ENCODE measurements at regions not wholly inside any gene's neighbourhood (a gene's known extent, or its start where the extent isn't known, plus 50 kb on each side); places are given as distances from the start of the nearest gene placed in this dataset.

- no peak overlapping the region for H3K4me2 ChIP-seq (ENCODE audit: low read length)
- H3K27ac ChIP-seq (ENCODE audit: low read depth, low read length, poor library complexity, severe bottlenecking) = no peak overlapping the region
- no peak overlapping the region for H2AFZ ChIP-seq (ENCODE audit: low read length)
- H3K9me2 ChIP-seq (ENCODE audit: low read depth, low read length) = no peaks in the 10 kb centered on the region
- H3K36me3 ChIP-seq (ENCODE audit: insufficient read depth, low read length) = no peaks in the 10 kb centered on the region
- H3K79me2 ChIP-seq (ENCODE audit: insufficient read depth, low read length) = no peaks in the 10 kb centered on the region
- H4K20me1 ChIP-seq (ENCODE audit: insufficient read depth, low read length) = no peaks in the 10 kb centered on the region
- no peaks in the 10 kb centered on the region for H3F3A ChIP-seq (ENCODE audit: insufficient read depth, low read length)
- no peak overlapping the region for H3K9ac ChIP-seq (ENCODE audit: low read length)
- H3K27me3 ChIP-seq (ENCODE audit: insufficient read depth, low read length) = no peaks in the 10 kb centered on the region
- TF ChIP-seq EZH2 (IDR thresholded peaks at IDR 0.05; ENCODE audit: borderline replicate concordance, low read length) (no peak), CTCF (IDR thresholded peaks at IDR 0.05; ENCODE audit: low read length) (no peak)
- H3K9me3 ChIP-seq (ENCODE audit: low read length) = no peaks in the 10 kb centered on the region
- no peak overlapping the region for H3K4me3 ChIP-seq (ENCODE audit: low read depth, low read length, poor library complexity, severe bottlenecking)
- no peaks in the 10 kb centered on the region for H3K4me1 ChIP-seq (ENCODE audit: insufficient read depth, low read length, severe bottlenecking)
Observed at GRCh38 chr1:81242103-81242502, 558.6 kb upstream of the ADGRL2 start.

- H3K36me3 ChIP-seq (ENCODE audit: insufficient read depth, low read length) = no peaks in the 10 kb centered on the region
- no peak overlapping the region for H2AFZ ChIP-seq (ENCODE audit: low read length)
- H3K4me1 ChIP-seq (ENCODE audit: insufficient read depth, low read length, severe bottlenecking) = no peaks in the 10 kb centered on the region
- H3K27me3 ChIP-seq (ENCODE audit: insufficient read depth, low read length) = no peaks in the 10 kb centered on the region
- H4K20me1 ChIP-seq (ENCODE audit: insufficient read depth, low read length) = no peaks in the 10 kb centered on the region
- H3K79me2 ChIP-seq (ENCODE audit: insufficient read depth, low read length) = no peaks in the 10 kb centered on the region
- H3K27ac ChIP-seq (ENCODE audit: low read depth, low read length, poor library complexity, severe bottlenecking) = no peak overlapping the region
- no peak overlapping the region for H3K4me3 ChIP-seq (ENCODE audit: low read depth, low read length, poor library complexity, severe bottlenecking)
- H3K9me2 ChIP-seq (ENCODE audit: low read depth, low read length) = no peaks in the 10 kb centered on the region
- no peak overlapping the region for H3K9ac ChIP-seq (ENCODE audit: low read length)
- H3F3A ChIP-seq (ENCODE audit: insufficient read depth, low read length) = no peaks in the 10 kb centered on the region
- H3K4me2 ChIP-seq (ENCODE audit: low read length) = no peak overlapping the region
- TF ChIP-seq CTCF (IDR thresholded peaks at IDR 0.05; ENCODE audit: low read length) = no peak
- no peak for TF ChIP-seq EZH2 (IDR thresholded peaks at IDR 0.05; ENCODE audit: borderline replicate concordance, low read length)
- H3K9me3 ChIP-seq (ENCODE audit: low read length) = no peaks in the 10 kb centered on the region
Observed at GRCh38 chr1:81238129-81238528, 562.6 kb upstream of the ADGRL2 start.

- no peaks in the 10 kb centered on the region for H3K4me1 ChIP-seq (ENCODE audit: insufficient read depth, low read length, severe bottlenecking)
Observed at GRCh38 chr1:81237473-81238089, 563.2 kb upstream of the ADGRL2 start.

More at GRCh38 chr1:81237473-81238089, 563.2 kb upstream of the ADGRL2 start:
- TF ChIP-seq EZH2 (IDR thresholded peaks at IDR 0.05; ENCODE audit: borderline replicate concordance, low read length) (no peak), CTCF (IDR thresholded peaks at IDR 0.05; ENCODE audit: low read length) (no peak)
- no peak overlapping the region for H2AFZ ChIP-seq (ENCODE audit: low read length)
- no peak overlapping the region for H3K4me3 ChIP-seq (ENCODE audit: low read depth, low read length, poor library complexity, severe bottlenecking)
- H4K20me1 ChIP-seq (ENCODE audit: insufficient read depth, low read length) = no peaks in the 10 kb centered on the region
- H3K9me2 ChIP-seq (ENCODE audit: low read depth, low read length) = no peaks in the 10 kb centered on the region
- no peaks in the 10 kb centered on the region for H3F3A ChIP-seq (ENCODE audit: insufficient read depth, low read length)
- no peak overlapping the region for H3K4me2 ChIP-seq (ENCODE audit: low read length)
- H3K79me2 ChIP-seq (ENCODE audit: insufficient read depth, low read length) = no peaks in the 10 kb centered on the region
- no peak overlapping the region for H3K9ac ChIP-seq (ENCODE audit: low read length)
- H3K36me3 ChIP-seq (ENCODE audit: insufficient read depth, low read length) = no peaks in the 10 kb centered on the region
- H3K27ac ChIP-seq (ENCODE audit: low read depth, low read length, poor library complexity, severe bottlenecking) = no peak overlapping the region
- H3K9me3 ChIP-seq (ENCODE audit: low read length) = no peaks in the 10 kb centered on the region
- no peaks in the 10 kb centered on the region for H3K27me3 ChIP-seq (ENCODE audit: insufficient read depth, low read length)
